Cardiac fibroblast (primary cell): ENCODE measurements at regions not wholly inside any gene's neighbourhood (a gene's known extent, or its start where the extent isn't known, plus 50 kb on each side); places are given as distances from the start of the nearest gene placed in this dataset.

Experiments used
- DNase-seq, 2 donors: peaks; one replicate each; pipeline versions ENCODE4 v3.0.0 to v3.0.0-alpha.2; 2010; ENCODE audit warnings: low read depth in 2 of 2
- H3K4me3 ChIP-seq, 2 donors: replicated peaks in 1 of 2; 1 replicate in 1 of 2; 2 replicates in 1 of 2; pipeline ENCODE4 v1.5.1; 2011; ENCODE audit warnings: low read depth in 2 of 2, low read length in 2 of 2, mild to moderate bottlenecking in 2 of 2, moderate library complexity in 1 of 2
- CTCF ChIP-seq: IDR thresholded peaks from one replicate; pipeline ENCODE4 v1.5.1; 2011; ENCODE audit warnings: low read depth, mild to moderate bottlenecking, low read length, inconsistent platforms

- H3K4me3 ChIP-seq: no peak overlapping the region
- no peak for TF ChIP-seq CTCF
- no peak for DNase-seq
These were observed 436.7 kb upstream of the SEL1L start for GRCh38 chr14:81970307-81970706.

- no peak for DNase-seq
- no peak for TF ChIP-seq CTCF
- no peak overlapping the region for H3K4me3 ChIP-seq
These were observed 438.3 kb upstream of the SEL1L start for GRCh38 chr14:81971911-81972310.

- TF ChIP-seq CTCF: no peak
- H3K4me3 ChIP-seq: no peak overlapping the region
- DNase-seq: no peak
These were observed 438.9 kb upstream of the SEL1L start for GRCh38 chr14:81972601-81973000.

- H3K4me3 ChIP-seq: no peak overlapping the region
- TF ChIP-seq CTCF: no peak
- no peak for DNase-seq
These were observed 440.9 kb upstream of the SEL1L start for GRCh38 chr14:81974543-81974942.

- TF ChIP-seq CTCF: no peak
- no peak for DNase-seq
- H3K4me3 ChIP-seq: no peak overlapping the region
These were observed 447.1 kb upstream of the SEL1L start for GRCh38 chr14:81980601-81981306.

GRCh38 chr14:81981307-81981675, 447.6 kb upstream of the SEL1L start:
- TF ChIP-seq CTCF: no peak
- H3K4me3 ChIP-seq: no peak overlapping the region
- no peak for DNase-seq

- no peak for TF ChIP-seq CTCF
- no peak for DNase-seq
- H3K4me3 ChIP-seq: no peak overlapping the region
These were observed 448.4 kb upstream of the SEL1L start for GRCh38 chr14:81982046-81982445.
